Ammon's horn (tissue), 1 donor: ENCODE measurements at regions not wholly inside any gene's neighbourhood (a gene's known extent, or its start where the extent isn't known, plus 50 kb on each side); places are given as distances from the start of the nearest gene placed in this dataset.

Experiments
- DNase-seq: peaks from one replicate; pipeline ENCODE4 v3.0.0-alpha.2; 2016; ENCODE audit warnings: low spot score

DNA sequence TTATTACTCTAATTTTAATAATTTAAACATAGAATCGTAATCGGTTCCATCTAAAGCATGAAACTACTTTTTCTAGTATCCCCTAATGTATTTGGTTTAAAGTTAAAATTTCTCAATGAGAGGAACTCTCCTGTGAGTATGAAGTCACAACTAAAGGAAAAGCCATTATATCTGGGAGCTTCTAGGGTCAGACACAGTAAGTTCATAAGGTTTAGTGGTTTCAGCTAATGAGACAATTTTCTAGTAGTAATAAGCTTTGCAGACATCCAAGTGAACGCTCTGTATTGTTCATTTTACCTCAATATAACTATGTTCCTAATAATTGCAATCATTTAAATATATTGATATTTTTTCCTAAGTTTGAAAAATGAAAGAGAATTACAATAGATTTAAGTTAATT lies 364.4 kb upstream of the CDH9 start:
- DNase-seq: no peak

- DNase-seq: no peak
Measured at GRCh38 chr5:27396998-27397397, 358.6 kb upstream of the CDH9 start.

- DNase-seq: no peak
Measured at GRCh38 chr5:27392716-27393115, 354.3 kb upstream of the CDH9 start.

- DNase-seq: no peak
Measured at GRCh38 chr5:27389696-27390095, 351.3 kb upstream of the CDH9 start.

DNA sequence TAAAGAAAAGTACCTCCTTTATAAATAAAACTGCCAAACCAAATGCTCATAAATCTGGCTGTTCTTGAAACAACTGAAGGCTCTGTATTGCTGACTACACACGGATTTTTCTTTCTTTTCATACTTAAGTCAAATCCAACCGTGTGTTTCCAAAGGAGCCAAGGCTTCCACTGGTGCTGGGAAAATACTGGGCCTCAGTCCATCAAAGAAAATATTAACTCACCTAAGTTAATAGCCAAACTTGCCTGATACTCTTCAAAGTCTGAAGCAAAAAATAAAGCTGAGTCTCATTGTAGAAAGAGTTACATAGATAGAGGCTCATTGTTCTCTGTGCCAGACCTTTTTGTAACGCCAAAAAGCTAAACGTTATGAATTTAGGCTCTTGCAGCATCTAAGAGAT lies 350.4 kb upstream of the CDH9 start:
- DNase-seq: no peak

DNA sequence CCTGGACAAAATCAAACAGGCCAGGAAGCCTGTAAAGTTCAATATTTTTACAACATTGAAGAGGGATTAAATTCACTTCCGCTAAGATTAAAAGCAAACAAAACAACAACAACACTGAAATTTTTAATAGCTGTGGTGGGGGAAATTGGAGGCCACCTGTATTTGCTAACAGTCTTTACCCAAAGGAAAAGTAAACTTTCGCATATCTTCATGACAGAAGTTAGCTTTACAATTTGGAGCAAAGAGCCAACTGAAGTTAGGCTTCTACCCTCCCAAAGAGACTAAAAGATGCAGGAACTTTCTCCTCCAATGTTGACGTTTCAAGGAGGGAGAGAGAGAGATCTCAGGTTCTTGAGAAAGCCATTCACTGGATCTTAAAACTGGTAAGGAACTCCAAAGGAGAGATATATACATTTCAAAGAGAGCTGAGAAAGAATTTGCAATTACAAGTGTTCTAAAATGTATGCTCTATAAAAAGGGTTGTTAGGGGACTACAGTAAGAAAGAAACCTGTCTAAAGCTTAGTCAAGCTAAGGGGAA lies 349.2 kb upstream of the CDH9 start:
- no peak for DNase-seq

DNA sequence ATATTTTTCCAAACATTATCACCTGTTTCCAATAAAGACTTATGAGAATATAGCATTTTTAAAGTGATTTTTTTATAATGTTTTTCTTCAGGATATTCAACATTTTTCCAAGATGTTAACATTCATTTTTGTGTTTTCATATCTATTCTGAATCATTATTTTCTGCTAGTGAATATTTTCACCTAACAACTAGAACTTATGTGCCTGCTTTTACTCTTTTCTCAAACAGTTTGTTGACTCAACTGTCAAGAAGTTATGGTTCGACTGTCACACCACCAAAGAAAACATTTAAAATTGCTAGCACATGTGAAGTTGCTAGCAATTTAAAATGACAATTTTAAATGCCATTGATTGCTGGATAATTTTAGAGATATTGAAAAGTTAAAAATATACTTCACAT lies 343.3 kb upstream of the CDH9 start:
- DNase-seq: no peak

DNA sequence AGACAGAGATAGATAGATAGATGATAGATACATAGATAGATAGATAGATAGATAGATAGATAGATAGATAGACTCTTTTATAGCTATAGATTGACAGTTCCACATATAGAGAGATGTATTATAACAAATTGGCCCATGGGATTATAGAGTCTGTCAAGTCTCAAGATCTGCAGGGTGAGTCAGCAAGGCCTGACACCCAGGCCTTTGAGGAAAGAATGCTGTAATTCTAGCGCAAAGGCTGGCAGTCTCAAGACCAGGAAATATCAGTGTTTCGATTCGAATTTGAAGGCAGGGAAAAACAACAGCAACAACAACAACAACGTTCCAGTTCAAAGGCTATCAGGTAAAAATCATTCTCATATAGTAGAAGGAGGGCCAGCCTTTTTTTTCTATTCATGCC lies 339.2 kb upstream of the CDH9 start:
- DNase-seq: no peak

- no peak for DNase-seq
Measured at GRCh38 chr5:27353970-27354369, 315.6 kb upstream of the CDH9 start.

DNA sequence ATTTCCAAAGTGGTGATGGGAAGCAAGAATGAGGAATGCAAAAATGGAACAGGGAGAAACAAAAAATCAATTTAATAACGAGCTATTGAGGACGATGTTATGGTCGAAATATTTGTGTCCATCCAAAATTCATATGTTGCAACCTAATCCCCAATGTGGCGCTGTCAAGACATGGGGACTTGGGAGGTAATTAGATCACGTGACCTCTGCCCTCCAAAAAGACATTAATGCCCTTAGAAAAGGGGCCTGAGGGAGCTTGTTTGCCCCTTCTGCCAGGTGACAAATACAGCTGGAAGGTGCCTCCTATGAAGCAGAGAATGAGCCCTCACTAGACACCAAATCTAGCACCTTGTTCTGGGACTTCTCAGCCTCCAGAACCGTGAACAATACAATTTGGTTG lies 315.2 kb upstream of the CDH9 start:
- no peak for DNase-seq

- no peak for DNase-seq
Measured at GRCh38 chr5:27341342-27341741, 303.0 kb upstream of the CDH9 start.

DNA sequence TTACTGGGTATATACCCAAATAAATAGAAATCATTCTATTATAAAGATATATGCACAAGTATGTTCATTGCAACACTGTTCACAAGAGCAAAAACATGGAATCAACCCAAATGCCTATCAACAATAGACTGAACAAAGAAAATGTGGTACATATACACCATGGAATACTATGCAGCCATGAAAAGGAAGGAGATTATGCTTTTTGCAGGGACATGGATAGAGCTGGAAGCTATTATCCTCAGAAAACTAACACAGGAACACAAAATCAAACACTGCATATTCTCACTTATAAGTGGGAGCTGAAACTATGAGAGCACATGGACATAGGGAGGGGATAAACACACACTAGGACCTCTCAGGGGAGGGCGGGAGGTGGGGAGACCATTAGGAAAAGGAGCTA lies 298.4 kb upstream of the CDH9 start:
- no peak for DNase-seq

GRCh38 chr5:27328480-27328879 lies 290.1 kb upstream of the CDH9 start:
- peak; percentile 3 for DNase-seq

DNA sequence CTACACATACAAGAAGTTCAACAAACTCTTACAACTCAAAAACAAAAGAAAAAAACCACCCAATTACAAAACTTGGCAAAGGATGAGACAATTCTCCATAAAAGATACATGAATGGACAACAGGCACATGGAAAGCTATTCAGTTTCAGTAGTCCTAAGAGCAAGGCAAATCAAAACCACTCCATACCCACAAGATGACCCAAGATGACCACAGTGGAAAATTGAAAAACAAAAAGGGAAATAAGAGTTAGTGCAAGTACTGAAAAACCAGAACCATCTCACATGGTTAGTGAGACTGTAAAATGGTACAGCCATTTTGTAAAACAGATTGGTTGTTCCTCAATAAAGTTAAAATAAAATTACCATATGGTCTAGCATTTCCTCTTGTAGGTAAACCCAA lies 287.1 kb upstream of the CDH9 start:
- no peak for DNase-seq

DNA sequence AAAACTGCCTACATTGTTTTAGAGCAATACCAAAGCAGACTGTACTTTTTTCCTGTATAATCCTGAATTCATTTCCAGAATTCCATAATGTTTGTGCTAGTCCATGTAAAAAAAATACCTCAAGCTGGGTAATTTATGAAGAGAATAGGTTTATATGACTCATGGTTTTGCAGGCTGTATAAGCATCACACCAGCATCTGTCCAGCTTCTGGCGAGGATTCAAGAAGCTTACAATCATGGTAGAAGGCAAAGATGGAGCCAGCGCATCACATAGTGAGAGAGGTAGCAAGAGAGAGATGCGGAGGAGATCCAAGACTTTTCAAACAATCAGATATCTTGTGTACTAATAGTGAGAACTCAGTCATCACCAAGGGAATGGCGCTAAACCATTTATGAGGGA lies 280.3 kb upstream of the CDH9 start:
- no peak for DNase-seq

DNA sequence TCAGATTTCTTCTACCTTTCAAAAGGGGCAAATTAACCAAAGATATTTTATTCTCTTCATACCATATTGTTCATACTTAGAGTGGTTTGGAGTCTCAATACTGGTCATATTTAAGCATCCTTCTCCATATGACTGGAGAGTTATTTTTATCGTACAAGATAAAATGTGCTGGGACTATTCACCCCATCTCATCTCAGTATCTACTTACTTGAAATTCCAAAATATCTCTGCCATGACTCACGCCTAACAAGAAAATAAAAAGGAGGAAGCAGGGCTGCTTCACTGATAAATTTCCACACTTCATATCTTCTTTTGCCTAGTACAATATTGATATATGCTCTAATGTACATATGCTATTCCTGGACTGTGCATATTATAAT lies 277.9 kb upstream of the CDH9 start:
- no peak for DNase-seq

GRCh38 chr5:27315363-27316270 lies 277.2 kb upstream of the CDH9 start:
- no peak for DNase-seq

DNA sequence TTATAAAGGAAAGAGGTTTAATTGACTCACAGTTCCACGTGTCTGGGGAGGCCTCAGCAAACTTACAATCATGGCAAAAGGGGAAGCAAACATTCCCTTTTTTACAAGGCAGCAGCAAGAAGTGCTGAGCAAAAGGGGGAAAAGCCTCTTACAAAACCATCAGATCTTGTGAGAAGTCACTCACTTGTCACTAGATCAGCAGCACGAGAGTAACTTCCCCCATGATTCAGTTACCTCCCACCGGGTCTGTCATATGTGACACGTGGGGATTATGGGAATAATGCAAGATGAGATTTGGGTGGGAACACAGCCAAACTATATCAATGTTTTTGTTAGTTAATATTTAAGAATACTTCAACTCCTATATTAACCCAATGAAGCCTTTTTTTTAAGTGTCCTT lies 275.2 kb upstream of the CDH9 start:
- DNase-seq: no peak

DNA sequence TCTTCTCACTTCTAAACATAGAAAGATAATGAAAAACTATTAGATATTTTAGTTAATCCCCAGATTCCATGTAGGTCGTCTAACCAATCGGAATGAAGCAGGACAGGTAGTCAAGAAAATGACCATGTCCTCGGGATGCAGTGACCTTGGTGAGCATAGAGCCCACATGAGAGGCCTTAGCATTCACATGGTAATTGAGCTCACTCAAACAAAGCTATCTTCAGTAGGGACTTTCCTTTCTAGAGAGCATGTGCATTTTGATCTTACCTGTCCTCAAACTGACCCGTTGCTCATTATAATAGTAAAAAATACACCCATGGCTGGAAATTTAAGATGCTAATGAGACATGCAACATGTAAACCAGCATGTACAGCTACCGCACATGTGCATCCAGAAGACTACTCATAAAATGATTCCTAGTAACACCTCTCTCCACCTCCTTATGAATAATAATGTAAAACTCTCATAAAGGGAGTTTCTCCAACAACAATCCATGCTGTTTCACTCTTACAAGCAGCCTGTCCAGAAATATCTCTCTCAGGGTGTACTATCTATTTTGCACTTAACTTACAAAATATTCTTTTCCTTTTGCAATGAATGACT lies 274.0 kb upstream of the CDH9 start:
- DNase-seq: no peak

DNA sequence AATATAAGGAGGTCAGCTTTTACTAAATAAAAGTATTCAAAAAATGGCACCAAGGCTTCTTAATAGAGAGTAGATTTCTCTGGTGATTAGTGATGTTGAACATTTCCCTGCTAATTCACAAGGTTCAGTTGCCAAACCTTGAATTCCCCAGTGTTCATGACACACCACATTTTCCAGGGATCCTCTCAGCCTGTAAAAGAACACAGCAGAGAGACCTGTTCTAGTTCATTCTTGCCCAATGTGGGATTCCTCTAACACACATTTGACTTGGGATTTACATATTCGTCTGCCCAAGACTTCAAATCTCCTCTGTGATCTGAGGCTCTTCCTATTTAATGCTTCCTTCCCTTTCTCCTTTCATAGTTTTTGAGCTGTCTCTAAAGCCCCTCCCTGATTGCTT lies 273.2 kb upstream of the CDH9 start:
- no peak for DNase-seq

DNA sequence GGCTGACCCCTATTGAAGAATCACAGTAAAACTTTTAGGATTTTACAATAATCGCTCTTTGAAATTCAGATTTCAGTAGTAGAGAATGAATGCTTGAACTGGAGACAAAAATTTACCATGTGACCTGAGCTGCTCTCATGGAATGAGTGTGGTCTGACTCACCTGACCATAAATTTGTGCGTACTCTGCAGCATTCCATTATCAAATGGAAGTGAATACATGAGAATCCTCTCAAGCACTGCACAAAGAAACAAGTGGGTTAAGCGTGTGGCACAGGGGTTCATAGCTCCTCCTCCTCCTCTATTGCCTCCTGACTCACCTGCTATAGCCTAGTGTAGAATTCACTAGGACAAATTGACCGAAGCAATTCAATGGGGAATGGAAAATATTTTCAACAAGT lies 269.8 kb upstream of the CDH9 start:
- DNase-seq: no peak

DNA sequence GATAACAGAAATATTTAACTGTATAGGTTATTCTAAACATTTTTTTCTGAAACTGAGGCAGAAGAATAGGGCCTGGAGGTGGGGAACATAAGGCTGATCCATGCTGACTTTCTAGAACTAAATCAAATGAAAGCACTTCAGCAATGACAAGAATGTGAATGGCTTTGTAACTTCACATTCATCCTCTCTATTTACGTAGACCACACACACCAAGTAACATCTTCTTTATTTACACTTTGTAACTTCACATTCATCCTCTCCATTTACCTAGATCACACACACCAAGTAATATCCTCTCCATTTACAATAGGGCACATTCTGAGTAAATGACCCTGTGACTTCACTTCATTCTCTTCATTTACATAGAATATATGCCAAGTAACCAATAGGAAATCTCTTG lies 251.8 kb upstream of the CDH9 start:
- no peak for DNase-seq

- no peak for DNase-seq
Measured at GRCh38 chr5:27276119-27276518, 237.7 kb upstream of the CDH9 start.

GRCh38 chr5:27275345-27275744 lies 237.0 kb upstream of the CDH9 start:
- no peak for DNase-seq
